ENCODE measurements at regions not wholly inside any gene's neighbourhood (a gene's known extent, or its start where the extent isn't known, plus 50 kb on each side); places are given as distances from the start of the nearest gene placed in this dataset.

GRCh38 chr15:98446083-98446482, 202.3 kb upstream of the IGF1R start:
- WGBS, 5 donors = 72 to 83% (median 80%) methylated on average over 8 of the region's 8 CpGs
- H3K4me3 ChIP-seq = no peak overlapping the region
- H3K4me1 ChIP-seq = no peaks in the 10 kb centered on the region
- H3K9me3 ChIP-seq = no peaks in the 10 kb centered on the region
- no peaks in the 10 kb centered on the region for H3K36me3 ChIP-seq
- intact Hi-C loops (cut with DNase I; ENCODE audit: low total_unique reads) = no loop called here
- DNase-seq = no peak
- no peak overlapping the region for H3K27ac ChIP-seq
- H3K27me3 ChIP-seq (replicated peaks in 1 of 7) = peaks cover 0 to 31% (median 0%) of the 10 kb centered on the region in 7 donors
- no peak for TF ChIP-seq POLR2A (IDR thresholded peaks at IDR 0.05)
- TF ChIP-seq CTCF (IDR thresholded peaks at IDR 0.05 in 8 of 11, conservative IDR thresholded peaks at IDR 0.05 in 3 of 11) = no peak
- no peak for TF ChIP-seq POLR2AphosphoS5 (IDR thresholded peaks at IDR 0.05)

GRCh38 chr15:98447069-98447468, 201.3 kb upstream of the IGF1R start:
- DNase-seq = no peak
- Histone ChIP-seq H3K27ac (no peak overlapping the region), H3K4me3 (no peak overlapping the region), H3K9me3 (no peaks in the 10 kb centered on the region), H3K27me3 (replicated peaks in 1 of 7) (peaks cover 0 to 24% (median 0%) of the 10 kb centered on the region in 7 donors), H3K36me3 (no peaks in the 10 kb centered on the region), H3K4me1 (no peaks in the 10 kb centered on the region)
- intact Hi-C loops (cut with DNase I; ENCODE audit: low total_unique reads) = no loop called here
- WGBS, 5 donors = 67 to 82% (median 75%) methylated on average over 8 of the region's 8 CpGs
- TF ChIP-seq POLR2AphosphoS5 (IDR thresholded peaks at IDR 0.05) (no peak), CTCF (IDR thresholded peaks at IDR 0.05 in 8 of 11, conservative IDR thresholded peaks at IDR 0.05 in 3 of 11) (no peak), POLR2A (IDR thresholded peaks at IDR 0.05) (no peak)

- Histone ChIP-seq H3K27ac (no peak overlapping the region), H3K36me3 (no peaks in the 10 kb centered on the region), H3K9me3 (no peaks in the 10 kb centered on the region), H3K4me3 (no peak overlapping the region), H3K27me3 (replicated peaks in 1 of 7) (peaks cover 0 to 11% (median 0%) of the 10 kb centered on the region in 7 donors), H3K4me1 (no peaks in the 10 kb centered on the region)
- no peak for TF ChIP-seq CTCF (IDR thresholded peaks at IDR 0.05 in 8 of 11, conservative IDR thresholded peaks at IDR 0.05 in 3 of 11)
- no peak for TF ChIP-seq POLR2A (IDR thresholded peaks at IDR 0.05)
- TF ChIP-seq POLR2AphosphoS5 (IDR thresholded peaks at IDR 0.05) = no peak
- intact Hi-C loops (cut with DNase I; ENCODE audit: low total_unique reads) = no loop called here
- WGBS, 5 donors = 80 to 87% (median 80%) methylated on average over 11 of the region's 11 CpGs
- DNase-seq = no peak
Observed at GRCh38 chr15:98451236-98451635, 197.1 kb upstream of the IGF1R start.

GRCh38 chr15:98452238-98452637, 196.1 kb upstream of the IGF1R start:
- WGBS, 5 donors = 84 to 95% (median 88%) methylated on average over 4 of the region's 4 CpGs
- intact Hi-C loops (cut with DNase I; ENCODE audit: low total_unique reads) = no loop called here
- no peak for DNase-seq
- Histone ChIP-seq H3K4me3 (no peak overlapping the region), H3K27ac (no peak overlapping the region), H3K9me3 (no peaks in the 10 kb centered on the region), H3K27me3 (replicated peaks in 1 of 7) (peaks cover 0 to 11% (median 0%) of the 10 kb centered on the region in 7 donors), H3K36me3 (no peaks in the 10 kb centered on the region), H3K4me1 (no peaks in the 10 kb centered on the region)
- TF ChIP-seq CTCF (IDR thresholded peaks at IDR 0.05 in 8 of 11, conservative IDR thresholded peaks at IDR 0.05 in 3 of 11) (no peak), POLR2A (IDR thresholded peaks at IDR 0.05) (no peak), POLR2AphosphoS5 (IDR thresholded peaks at IDR 0.05) (no peak)

Measured in spleen (tissue), 11 donors.